Body of pancreas (tissue), 4 donors: ENCODE measurements at regions not wholly inside any gene's neighbourhood (a gene's known extent, or its start where the extent isn't known, plus 50 kb on each side); places are given as distances from the start of the nearest gene placed in this dataset.

Source experiments
- ATAC-seq: fragments of 150-250 bp; one replicate; pipeline ENCODE4 v1.9.1; 2016
- DNase-seq, 4 donors: peaks; one replicate each; pipeline ENCODE4 v3.0.0-alpha.2; 2019
- H3K27ac ChIP-seq, 4 donors: fragments of 200-600 bp; sonication (generic); 1 replicate in 3 of 4; 2 replicates in 1 of 4; pipeline versions ENCODE4 v1.5.1 to v1.6.1; 2016 to 2019; ENCODE audit warnings: mild to moderate bottlenecking in 1 of 4, mixed read lengths in 1 of 4, moderate library complexity in 1 of 4
- H3K27me3 ChIP-seq, 2 donors: fragments of 200-600 bp; sonication (generic); one replicate each; pipeline ENCODE4 v1.6.0; 2016; ENCODE audit warnings: mild to moderate bottlenecking in 1 of 2
- H3K36me3 ChIP-seq, 2 donors: fragments of 200-600 bp; sonication (generic); replicated peaks in 1 of 2; 2 replicates each; pipeline ENCODE4 v1.5.1; 2016; ENCODE audit warnings: low read depth in 2 of 2; ENCODE audit not compliant: insufficient read depth in 1 of 2
- H3K4me1 ChIP-seq: fragments of 200-600 bp; sonication (generic); one replicate; pipeline ENCODE4 v1.6.0; 2016
- H3K4me3 ChIP-seq, 2 donors: fragments of 200-600 bp; sonication (generic); 1 replicate in 1 of 2; 2 replicates in 1 of 2; pipeline ENCODE4 v1.5.1; 2016 to 2019
- H3K9me3 ChIP-seq, 3 donors: fragments of 200-600 bp; sonication (generic); 1 replicate in 2 of 3; 2 replicates in 1 of 3; pipeline ENCODE4 v1.5.1; 2016
- CTCF ChIP-seq, 7 experiments: fragments of 450-650 bp in 4 of 7; fragments of 200-600 bp in 3 of 7; sonication (generic) in 3 of 7; IDR thresholded peaks; one replicate each; pipeline ENCODE4 v1.5.1; 2016 to 2019; ENCODE audit warnings: antibody characterized with exemption in 7 of 7
- POLR2A ChIP-seq, 3 donors: fragments of 450-650 bp; IDR thresholded peaks; one replicate each; pipeline ENCODE4 v1.6.1; 2016; ENCODE audit warnings: antibody characterized with exemption in 3 of 3, mild to moderate bottlenecking in 2 of 3
- WGBS, 2 donors: methylation state at CpG; one replicate each; pipeline ENCODE4 v1.1.5; 2017; 5-methylcytosine and 5-hydroxymethylcytosine counted together
- intact Hi-C: fragments of 100-400 bp; cut with DNase I; formaldehyde crosslinking; loops from one replicate; pipeline ENCODE4 v1.15.1; 2023

GRCh38 chr6:40910260-40910893, 128.6 kb downstream of the UNC5CL start:
- intact Hi-C loops, result no loop called here
- Histone ChIP-seq H3K27ac (no peak overlapping the region), H3K36me3 (no peaks in the 10 kb centered on the region), H3K4me1 (peaks cover 19% of the 10 kb centered on the region), H3K9me3 (no peaks in the 10 kb centered on the region), H3K4me3 (no peak overlapping the region), H3K27me3 (no peaks in the 10 kb centered on the region)
- WGBS, 2 donors, result 91 to 97% methylated on average over 2 of the region's 2 CpGs
- no peak for DNase-seq
- ATAC-seq, result no peak
- no peak for TF ChIP-seq POLR2A (IDR thresholded peaks at IDR 0.05)
- no peak for TF ChIP-seq CTCF (IDR thresholded peaks at IDR 0.05)

- Histone ChIP-seq H3K36me3 (no peaks in the 10 kb centered on the region), H3K4me1 (peaks cover 19% of the 10 kb centered on the region), H3K9me3 (no peaks in the 10 kb centered on the region), H3K27ac (no peak overlapping the region), H3K27me3 (no peaks in the 10 kb centered on the region), H3K4me3 (no peak overlapping the region)
- WGBS, 2 donors, result 89 to 97% methylated on average over 1 of the region's 1 CpG
- no peak for ATAC-seq
- no peak for TF ChIP-seq CTCF (IDR thresholded peaks at IDR 0.05)
- no peak for TF ChIP-seq POLR2A (IDR thresholded peaks at IDR 0.05)
- intact Hi-C loops, result no loop called here
- no peak for DNase-seq
Observed at GRCh38 chr6:40909811-40910210, 129.2 kb downstream of the UNC5CL start.

- no peak for TF ChIP-seq POLR2A (IDR thresholded peaks at IDR 0.05)
- TF ChIP-seq CTCF (IDR thresholded peaks at IDR 0.05), result no peak
- WGBS, 2 donors, result 36 to 48% methylated on average over 3 to 4 of the region's 4 CpGs
- intact Hi-C loops, result no loop called here
- DNase-seq (peak in 3 of 4 donors; percentile 23 to 53 (median 52)), ATAC-seq (no peak)
- Histone ChIP-seq H3K4me1 (peaks cover 13% of the 10 kb centered on the region), H3K36me3 (no peaks in the 10 kb centered on the region), H3K27me3 (no peaks in the 10 kb centered on the region), H3K9me3 (no peaks in the 10 kb centered on the region), H3K4me3 (no peak overlapping the region), H3K27ac (peak overlapping the region in 2 of 4 donors; percentile 8 to 44)
Observed at GRCh38 chr6:40907198-40907701, 131.8 kb downstream of the UNC5CL start.

GRCh38 chr6:40906759-40907158, 132.3 kb downstream of the UNC5CL start:
- ATAC-seq, result no peak
- peak overlapping the region in 1 of 4 donors; percentile 44 for H3K27ac ChIP-seq

More at GRCh38 chr6:40906759-40907158, 132.3 kb downstream of the UNC5CL start:
- 70 to 84% methylated on average over 3 of the region's 3 CpGs for WGBS, 2 donors
- no peak for TF ChIP-seq POLR2A (IDR thresholded peaks at IDR 0.05)
- no peak for TF ChIP-seq CTCF (IDR thresholded peaks at IDR 0.05)
- H3K27me3 ChIP-seq, result no peaks in the 10 kb centered on the region
- H3K4me3 ChIP-seq, result no peak overlapping the region
- intact Hi-C loops, result no loop called here
- no peaks in the 10 kb centered on the region for H3K36me3 ChIP-seq
- H3K4me1 ChIP-seq, result peaks cover 8% of the 10 kb centered on the region
- DNase-seq, result peak in 1 of 4 donors; percentile 8
- no peaks in the 10 kb centered on the region for H3K9me3 ChIP-seq
